ENCODE measurements at regions not wholly inside any gene's neighbourhood (a gene's known extent, or its start where the extent isn't known, plus 50 kb on each side); places are given as distances from the start of the nearest gene placed in this dataset.

GRCh38 chr9:84556556-84556955, 113.0 kb upstream of the NTRK2 start:
- no peak for TF ChIP-seq POLR2A (IDR thresholded peaks at IDR 0.05; ENCODE audit: low read depth, low read length)
- no peak for DNase-seq (ENCODE audit: insufficient read length, low spot score)
- FAIRE-seq: no peak

GRCh38 chr9:84557751-84558150, 111.8 kb upstream of the NTRK2 start:
- no peak for DNase-seq (ENCODE audit: insufficient read length, low spot score)
- TF ChIP-seq POLR2A (IDR thresholded peaks at IDR 0.05; ENCODE audit: low read depth, low read length): no peak
- FAIRE-seq: no peak

- no peak for FAIRE-seq
- no peak for DNase-seq (ENCODE audit: insufficient read length, low spot score)
- TF ChIP-seq POLR2A (IDR thresholded peaks at IDR 0.05; ENCODE audit: low read depth, low read length): no peak
These were observed 105.8 kb upstream of the NTRK2 start for GRCh38 chr9:84563691-84564090.

GRCh38 chr9:84567805-84568204, 101.7 kb upstream of the NTRK2 start:
- DNase-seq (ENCODE audit: insufficient read length, low spot score) (no peak), FAIRE-seq (no peak)
- TF ChIP-seq POLR2A (IDR thresholded peaks at IDR 0.05; ENCODE audit: low read depth, low read length): no peak

GRCh38 chr9:84570482-84571154, 98.9 kb upstream of the NTRK2 start:
- DNase-seq (ENCODE audit: insufficient read length, low spot score) (no peak), FAIRE-seq (no peak)
- TF ChIP-seq POLR2A (IDR thresholded peaks at IDR 0.05; ENCODE audit: low read depth, low read length): no peak

- FAIRE-seq (no peak), DNase-seq (ENCODE audit: insufficient read length, low spot score) (no peak)
- TF ChIP-seq POLR2A (IDR thresholded peaks at IDR 0.05; ENCODE audit: low read depth, low read length): no peak
These were observed 96.4 kb upstream of the NTRK2 start for GRCh38 chr9:84573083-84573482.

- DNase-seq (ENCODE audit: insufficient read length, low spot score) (no peak), FAIRE-seq (peak; percentile 53)
- no peak for TF ChIP-seq POLR2A (IDR thresholded peaks at IDR 0.05; ENCODE audit: low read depth, low read length)
These were observed 93.8 kb upstream of the NTRK2 start for GRCh38 chr9:84575705-84576104.

- no peak for DNase-seq (ENCODE audit: insufficient read length, low spot score)
These were observed 85.7 kb upstream of the NTRK2 start for GRCh38 chr9:84583866-84584265.

GRCh38 chr9:84586662-84587061, 82.9 kb upstream of the NTRK2 start:
- FAIRE-seq (no peak), DNase-seq (ENCODE audit: insufficient read length, low spot score) (no peak)
- no peak for TF ChIP-seq POLR2A (IDR thresholded peaks at IDR 0.05; ENCODE audit: low read depth, low read length)

More at GRCh38 chr9:84583866-84584265, 85.7 kb upstream of the NTRK2 start:
- FAIRE-seq: no peak
- no peak for TF ChIP-seq POLR2A (IDR thresholded peaks at IDR 0.05; ENCODE audit: low read depth, low read length)

GRCh38 chr9:84587153-84587552, 82.4 kb upstream of the NTRK2 start:
- FAIRE-seq (no peak), DNase-seq (ENCODE audit: insufficient read length, low spot score) (no peak)
- TF ChIP-seq POLR2A (IDR thresholded peaks at IDR 0.05; ENCODE audit: low read depth, low read length): no peak

- TF ChIP-seq POLR2A (IDR thresholded peaks at IDR 0.05; ENCODE audit: low read depth, low read length): no peak
- DNase-seq (ENCODE audit: insufficient read length, low spot score): no peak
- no peak for FAIRE-seq
These were observed 80.0 kb upstream of the NTRK2 start for GRCh38 chr9:84589542-84589941.

GRCh38 chr9:84590706-84591105, 78.8 kb upstream of the NTRK2 start:
- no peak for TF ChIP-seq POLR2A (IDR thresholded peaks at IDR 0.05; ENCODE audit: low read depth, low read length)
- DNase-seq (ENCODE audit: insufficient read length, low spot score) (no peak), FAIRE-seq (no peak)

- FAIRE-seq (no peak), DNase-seq (ENCODE audit: insufficient read length, low spot score) (no peak)
- no peak for TF ChIP-seq POLR2A (IDR thresholded peaks at IDR 0.05; ENCODE audit: low read depth, low read length)
These were observed 76.6 kb upstream of the NTRK2 start for GRCh38 chr9:84592918-84593317.

- DNase-seq (ENCODE audit: insufficient read length, low spot score) (no peak), FAIRE-seq (no peak)
These were observed 76.2 kb upstream of the NTRK2 start for GRCh38 chr9:84593352-84593751.

GRCh38 chr9:84597131-84597530, 72.4 kb upstream of the NTRK2 start:
- TF ChIP-seq POLR2A (IDR thresholded peaks at IDR 0.05; ENCODE audit: low read depth, low read length): no peak
- FAIRE-seq: no peak
- DNase-seq (ENCODE audit: insufficient read length, low spot score): no peak

More at GRCh38 chr9:84593352-84593751, 76.2 kb upstream of the NTRK2 start:
- no peak for TF ChIP-seq POLR2A (IDR thresholded peaks at IDR 0.05; ENCODE audit: low read depth, low read length)

Measured in H54 (cell line).